CD4-positive, alpha-beta T cell (primary cell): ENCODE measurements at regions not wholly inside any gene's neighbourhood (a gene's known extent, or its start where the extent isn't known, plus 50 kb on each side); places are given as distances from the start of the nearest gene placed in this dataset.

Experiments
- ATAC-seq: fragments of 200-7000 bp; cut with Tn5 transposase; one replicate; pipeline ENCODE4 v1.10.0; 2022; ENCODE audit warnings: mild to moderate bottlenecking; ENCODE audit not compliant: poor library complexity
- CTCF ChIA-PET: fragments of 350-600 bp; sonication (Branson Sonifier 250); formaldehyde crosslinking; loops from one replicate; lab custom pipeline; 2021; ENCODE audit warnings: antibody characterized with exemption, inconsistent platforms; lab: Charles Lee
- POLR2A ChIA-PET: fragments of 350-600 bp; sonication (Branson Sonifier 250); formaldehyde crosslinking; loops from one replicate; lab custom pipeline; 2021; ENCODE audit warnings: antibody characterized with exemption, inconsistent platforms; lab: Charles Lee
- DNase-seq, 14 experiments: peaks; one replicate each; pipeline ENCODE4 v3.0.0-alpha.2; 2013 to 2020; ENCODE audit warnings: mixed read lengths in 2 of 14
- H3K27ac ChIP-seq, 2 donors: one replicate each; pipeline versions ENCODE4 v1.5.1 to v1.7.0; 2013; ENCODE audit warnings: low read length in 2 of 2, low read depth in 1 of 2, mild to moderate bottlenecking in 1 of 2
- H3K27me3 ChIP-seq, 2 experiments: 1 replicate in 1 of 2; 2 replicates in 1 of 2; pipeline versions ENCODE4 v1.6.1 to v1.7.0; 2013; ENCODE audit warnings: low read length in 2 of 2, control low read depth in 1 of 2, mild to moderate bottlenecking in 1 of 2, moderate library complexity in 1 of 2; ENCODE audit not compliant: insufficient read depth in 2 of 2, control insufficient read depth in 1 of 2
- H3K36me3 ChIP-seq: one replicate; pipeline ENCODE4 v1.6.1; 2013; ENCODE audit warnings: low read length, control low read depth; ENCODE audit not compliant: insufficient read depth
- H3K4me1 ChIP-seq: one replicate; pipeline ENCODE4 v1.6.1; 2013; ENCODE audit warnings: low read length, control low read depth; ENCODE audit not compliant: insufficient read depth
- H3K4me3 ChIP-seq: one replicate; pipeline ENCODE4 v1.5.1; 2013; ENCODE audit warnings: mild to moderate bottlenecking, low read length, moderate library complexity
- H3K9me3 ChIP-seq, 2 experiments: 1 replicate in 1 of 2; 2 replicates in 1 of 2; pipeline versions ENCODE4 v1.6.1 to v1.7.0; 2013; ENCODE audit warnings: low read length in 2 of 2, mild to moderate bottlenecking in 2 of 2, control low read depth in 1 of 2, moderate library complexity in 1 of 2; ENCODE audit not compliant: control insufficient read depth in 1 of 2, insufficient read depth in 1 of 2
- H3K27ac Mint-ChIP-seq: one replicate; pipeline ENCODE4 v1.8.0; 2020; ENCODE audit warnings: mixed read lengths
- H3K27me3 Mint-ChIP-seq: one replicate; pipeline ENCODE4 v1.8.0; 2021; ENCODE audit warnings: mixed read lengths
- H3K36me3 Mint-ChIP-seq: one replicate; pipeline ENCODE4 v1.8.0; 2021; ENCODE audit warnings: low read depth, mixed read lengths
- H3K4me1 Mint-ChIP-seq: one replicate; pipeline ENCODE4 v1.8.0; 2021; ENCODE audit warnings: low read depth, mixed read lengths
- H3K4me3 Mint-ChIP-seq: one replicate; pipeline ENCODE4 v1.8.0; 2020; ENCODE audit warnings: mild to moderate bottlenecking, mixed read lengths
- H3K9me3 Mint-ChIP-seq: one replicate; pipeline ENCODE4 v1.8.0; 2020; ENCODE audit warnings: mixed read lengths
- intact Hi-C, 2 experiments: fragments of 100-400 bp; cut with DNase I in 1 of 2; cut with micrococcal nuclease in 1 of 2; formaldehyde crosslinking; loops; one replicate each; pipeline versions ENCODE4 v1.15.1 to v1.9.0; 2023 to 2025; cut with DNase I, micrococcal nuclease
- TF ChIP-seq, protein P1 (sequence below): fragments of 200-600 bp; IDR thresholded peaks from one replicate; pipeline ENCODE4 v1.8.0; 2022; ENCODE audit warnings: antibody characterized with exemption, mild to moderate bottlenecking

DNA sequence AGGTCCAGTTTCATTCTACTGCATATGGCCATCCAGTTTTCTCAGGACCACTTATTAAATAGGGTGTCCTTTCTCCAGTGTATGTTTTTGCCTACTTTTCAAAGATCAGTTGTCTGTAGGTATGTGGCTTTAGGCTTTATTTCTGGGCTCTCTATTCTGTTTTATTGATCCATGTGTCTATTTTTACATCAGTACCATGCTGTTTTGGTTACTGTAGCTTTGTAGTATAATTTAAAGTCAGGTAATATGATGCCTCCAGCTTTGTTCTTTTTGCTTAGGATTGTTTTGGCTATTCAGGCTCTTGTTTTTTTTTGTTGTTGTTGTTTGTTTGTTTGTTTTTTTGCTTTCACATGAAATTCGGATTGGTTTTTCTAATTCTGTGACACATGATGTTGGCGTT is 124.4 kb upstream of the SLC35F3 start:
- no peaks in the 10 kb centered on the region for H3K36me3 ChIP-seq
- Mint-ChIP-seq H3K4me3 (no peak overlapping the region), H3K36me3 (no peaks in the 10 kb centered on the region), H3K27ac (no peak overlapping the region), H3K27me3 (peaks cover 24% of the 10 kb centered on the region), H3K4me1 (no peaks in the 10 kb centered on the region), H3K9me3 (peaks cover 4% of the 10 kb centered on the region)
- DNase-seq (no peak), ATAC-seq (no peak)
- ChIA-PET CTCF (interaction anchor here (0.9 kb wide), 1 partner anchor 11 kb away, joined by 3 read pairs; no protein-coding TSS in a partner anchor), POLR2A (no interaction called here)
- no peaks in the 10 kb centered on the region for H3K4me1 ChIP-seq
- TF ChIP-seq, protein P1, sequence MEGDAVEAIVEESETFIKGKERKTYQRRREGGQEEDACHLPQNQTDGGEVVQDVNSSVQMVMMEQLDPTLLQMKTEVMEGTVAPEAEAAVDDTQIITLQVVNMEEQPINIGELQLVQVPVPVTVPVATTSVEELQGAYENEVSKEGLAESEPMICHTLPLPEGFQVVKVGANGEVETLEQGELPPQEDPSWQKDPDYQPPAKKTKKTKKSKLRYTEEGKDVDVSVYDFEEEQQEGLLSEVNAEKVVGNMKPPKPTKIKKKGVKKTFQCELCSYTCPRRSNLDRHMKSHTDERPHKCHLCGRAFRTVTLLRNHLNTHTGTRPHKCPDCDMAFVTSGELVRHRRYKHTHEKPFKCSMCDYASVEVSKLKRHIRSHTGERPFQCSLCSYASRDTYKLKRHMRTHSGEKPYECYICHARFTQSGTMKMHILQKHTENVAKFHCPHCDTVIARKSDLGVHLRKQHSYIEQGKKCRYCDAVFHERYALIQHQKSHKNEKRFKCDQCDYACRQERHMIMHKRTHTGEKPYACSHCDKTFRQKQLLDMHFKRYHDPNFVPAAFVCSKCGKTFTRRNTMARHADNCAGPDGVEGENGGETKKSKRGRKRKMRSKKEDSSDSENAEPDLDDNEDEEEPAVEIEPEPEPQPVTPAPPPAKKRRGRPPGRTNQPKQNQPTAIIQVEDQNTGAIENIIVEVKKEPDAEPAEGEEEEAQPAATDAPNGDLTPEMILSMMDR = no peak
- no peak overlapping the region for H3K27ac ChIP-seq
- peaks cover 4% of the 10 kb centered on the region in 2 experiments for H3K9me3 ChIP-seq
- intact Hi-C loops = no loop called here
- H3K4me3 ChIP-seq = no peak overlapping the region
- H3K27me3 ChIP-seq = peaks cover 0 to 6% of the 10 kb centered on the region in 2 experiments

DNA sequence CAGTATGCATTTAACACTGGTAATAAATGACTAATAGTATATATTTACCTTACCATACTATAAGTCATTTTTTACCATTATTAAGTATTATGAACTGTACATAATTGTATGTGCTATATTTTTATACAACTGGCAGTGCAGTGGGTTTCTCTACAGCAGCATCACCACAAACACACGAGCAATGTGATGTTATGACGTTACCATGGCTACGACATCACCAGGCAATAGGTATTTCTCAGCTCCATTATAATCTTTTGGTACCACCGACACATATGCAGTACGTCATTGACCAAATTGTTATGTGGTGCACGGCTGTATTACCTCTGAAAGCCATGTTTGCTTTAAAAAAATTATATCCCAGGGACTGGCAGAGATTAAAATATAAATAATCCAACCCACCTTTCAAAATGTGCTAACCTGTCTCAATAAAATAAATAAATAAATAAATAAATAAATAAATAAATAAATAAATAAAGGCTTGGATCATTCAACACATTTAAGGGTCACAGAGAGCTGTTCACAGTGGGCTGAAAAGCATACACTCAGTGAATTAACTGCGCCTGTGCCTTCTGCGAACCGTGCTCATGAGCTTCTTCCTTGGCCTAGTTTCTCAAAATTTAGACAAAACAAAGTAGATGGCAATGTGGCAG is 121.4 kb upstream of the SLC35F3 start:
- POLR2A ChIA-PET = no interaction called here

DNA sequence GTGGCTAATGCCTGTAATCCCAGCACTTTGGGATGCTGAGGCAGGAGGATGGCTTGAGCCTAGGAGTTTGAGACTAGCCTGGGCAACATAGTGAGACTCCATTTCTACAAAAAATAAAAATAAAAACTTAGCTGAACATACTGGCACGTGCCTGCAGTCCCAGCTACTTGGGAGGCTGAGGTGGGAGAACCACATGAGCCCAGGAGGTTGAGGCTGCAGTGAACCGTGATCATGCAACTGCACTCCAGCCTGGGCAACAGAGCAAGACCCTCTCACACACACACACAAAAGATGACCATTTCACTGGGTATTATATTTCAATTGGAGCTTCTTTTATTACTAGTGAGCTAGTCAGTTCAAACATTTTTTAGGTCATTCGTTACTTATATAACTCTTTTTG is 116.9 kb upstream of the SLC35F3 start:
- CTCF ChIA-PET = no interaction called here
- H3K4me1 Mint-ChIP-seq = no peaks in the 10 kb centered on the region
- H3K36me3 ChIP-seq = no peaks in the 10 kb centered on the region

More for the DNA sequence above, 121.4 kb upstream of the SLC35F3 start:
- Histone ChIP-seq H3K27ac (no peak overlapping the region), H3K36me3 (no peaks in the 10 kb centered on the region), H3K27me3 (peaks cover 0 to 1% of the 10 kb centered on the region in 2 experiments), H3K4me1 (no peaks in the 10 kb centered on the region), H3K9me3 (peaks cover 4% of the 10 kb centered on the region in 2 experiments), H3K4me3 (no peak overlapping the region)
- H3K27ac Mint-ChIP-seq = no peak overlapping the region
- H3K4me3 Mint-ChIP-seq = no peak overlapping the region
- intact Hi-C loops = no loop called here
- peaks cover 11% of the 10 kb centered on the region for H3K27me3 Mint-ChIP-seq
- peaks cover 4% of the 10 kb centered on the region for H3K9me3 Mint-ChIP-seq
- TF ChIP-seq, protein P1 = no peak
- H3K36me3 Mint-ChIP-seq = no peaks in the 10 kb centered on the region
- DNase-seq (no peak), ATAC-seq (no peak)
- H3K4me1 Mint-ChIP-seq = no peaks in the 10 kb centered on the region
- CTCF ChIA-PET = interaction anchor here (1.3 kb wide), 1 partner anchor 8 kb away, joined by 4 read pairs; no protein-coding TSS in a partner anchor

More for the DNA sequence above, 116.9 kb upstream of the SLC35F3 start:
- Histone ChIP-seq H3K27me3 (peaks cover 6 to 7% of the 10 kb centered on the region in 2 experiments), H3K9me3 (no peaks in the 10 kb centered on the region), H3K4me1 (no peaks in the 10 kb centered on the region), H3K4me3 (no peak overlapping the region), H3K27ac (no peak overlapping the region)
- POLR2A ChIA-PET = no interaction called here
- intact Hi-C loops = no loop called here
- ATAC-seq (no peak), DNase-seq (no peak)
- Mint-ChIP-seq H3K4me3 (no peak overlapping the region), H3K9me3 (no peaks in the 10 kb centered on the region), H3K36me3 (no peaks in the 10 kb centered on the region), H3K27ac (no peak overlapping the region), H3K27me3 (peaks cover 37% of the 10 kb centered on the region)
- TF ChIP-seq, protein P1 = no peak
